ENCODE measurements at regions not wholly inside any gene's neighbourhood (a gene's known extent, or its start where the extent isn't known, plus 50 kb on each side); places are given as distances from the start of the nearest gene placed in this dataset.

- TF ChIP-seq, protein P1, sequence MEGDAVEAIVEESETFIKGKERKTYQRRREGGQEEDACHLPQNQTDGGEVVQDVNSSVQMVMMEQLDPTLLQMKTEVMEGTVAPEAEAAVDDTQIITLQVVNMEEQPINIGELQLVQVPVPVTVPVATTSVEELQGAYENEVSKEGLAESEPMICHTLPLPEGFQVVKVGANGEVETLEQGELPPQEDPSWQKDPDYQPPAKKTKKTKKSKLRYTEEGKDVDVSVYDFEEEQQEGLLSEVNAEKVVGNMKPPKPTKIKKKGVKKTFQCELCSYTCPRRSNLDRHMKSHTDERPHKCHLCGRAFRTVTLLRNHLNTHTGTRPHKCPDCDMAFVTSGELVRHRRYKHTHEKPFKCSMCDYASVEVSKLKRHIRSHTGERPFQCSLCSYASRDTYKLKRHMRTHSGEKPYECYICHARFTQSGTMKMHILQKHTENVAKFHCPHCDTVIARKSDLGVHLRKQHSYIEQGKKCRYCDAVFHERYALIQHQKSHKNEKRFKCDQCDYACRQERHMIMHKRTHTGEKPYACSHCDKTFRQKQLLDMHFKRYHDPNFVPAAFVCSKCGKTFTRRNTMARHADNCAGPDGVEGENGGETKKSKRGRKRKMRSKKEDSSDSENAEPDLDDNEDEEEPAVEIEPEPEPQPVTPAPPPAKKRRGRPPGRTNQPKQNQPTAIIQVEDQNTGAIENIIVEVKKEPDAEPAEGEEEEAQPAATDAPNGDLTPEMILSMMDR (conservative IDR thresholded peaks at IDR 0.05; ENCODE audit: low read depth, low read length): no peak
- no peak for DNase-seq (ENCODE audit: low read depth)
These were observed 63.6 kb downstream of the NUDT12 start for GRCh38 chr5:103498800-103499551.

DNA sequence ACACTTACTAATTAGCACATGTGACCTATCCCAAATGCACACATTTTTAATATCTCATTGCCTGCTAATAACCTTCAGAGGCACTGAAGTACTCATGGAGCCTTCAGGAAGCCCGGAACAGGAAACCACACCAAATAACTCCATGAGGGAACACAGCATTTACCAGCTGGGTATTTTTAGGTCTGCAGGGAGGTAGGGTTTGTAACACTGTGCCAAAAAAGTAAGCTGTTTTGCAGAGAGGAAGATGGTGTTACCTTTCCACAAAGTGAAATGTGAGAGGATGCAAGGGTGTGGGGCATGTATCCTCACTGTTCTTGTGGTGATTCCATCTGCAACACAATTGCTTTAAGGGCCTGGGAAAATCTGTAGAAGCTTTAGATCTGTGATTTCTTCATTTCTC lies 64.4 kb downstream of the NUDT12 start:
- TF ChIP-seq, protein P1 (conservative IDR thresholded peaks at IDR 0.05; ENCODE audit: low read depth, low read length): no peak
- H3K4me3 ChIP-seq (ENCODE audit: low read depth, low read length): no peak overlapping the region
- peak; percentile 57 for DNase-seq (ENCODE audit: low read depth)

More at GRCh38 chr5:103498800-103499551, 63.6 kb downstream of the NUDT12 start:
- H3K4me3 ChIP-seq (ENCODE audit: low read depth, low read length): no peak overlapping the region

DNA sequence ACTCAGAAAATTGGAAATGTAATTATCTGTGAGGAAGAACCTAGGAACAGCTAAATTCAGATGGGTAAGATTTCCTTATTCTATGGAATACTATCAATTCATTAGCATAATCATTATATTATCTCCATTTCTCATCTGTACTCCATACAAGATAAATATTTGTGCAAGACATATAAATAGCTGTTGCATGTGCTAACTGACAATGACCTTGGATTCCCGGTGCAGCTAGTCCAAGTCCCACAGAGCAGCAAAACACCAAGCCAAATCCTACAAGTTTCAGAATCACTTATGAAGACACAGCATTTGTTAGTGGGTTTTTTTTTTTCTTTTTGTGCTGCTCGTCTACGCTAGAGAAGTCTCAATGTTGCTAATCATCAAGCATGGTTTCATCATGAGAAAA lies 64.8 kb downstream of the NUDT12 start:
- H3K4me3 ChIP-seq (ENCODE audit: low read depth, low read length): no peak overlapping the region
- peak; percentile 35 for DNase-seq (ENCODE audit: low read depth)
- TF ChIP-seq, protein P1 (conservative IDR thresholded peaks at IDR 0.05; ENCODE audit: low read depth, low read length): no peak

- no peak for DNase-seq (ENCODE audit: low read depth)
- TF ChIP-seq, protein P1 (conservative IDR thresholded peaks at IDR 0.05; ENCODE audit: low read depth, low read length): no peak
- H3K4me3 ChIP-seq (ENCODE audit: low read depth, low read length): no peak overlapping the region
These were observed 72.4 kb downstream of the NUDT12 start for GRCh38 chr5:103490030-103490739.

DNA sequence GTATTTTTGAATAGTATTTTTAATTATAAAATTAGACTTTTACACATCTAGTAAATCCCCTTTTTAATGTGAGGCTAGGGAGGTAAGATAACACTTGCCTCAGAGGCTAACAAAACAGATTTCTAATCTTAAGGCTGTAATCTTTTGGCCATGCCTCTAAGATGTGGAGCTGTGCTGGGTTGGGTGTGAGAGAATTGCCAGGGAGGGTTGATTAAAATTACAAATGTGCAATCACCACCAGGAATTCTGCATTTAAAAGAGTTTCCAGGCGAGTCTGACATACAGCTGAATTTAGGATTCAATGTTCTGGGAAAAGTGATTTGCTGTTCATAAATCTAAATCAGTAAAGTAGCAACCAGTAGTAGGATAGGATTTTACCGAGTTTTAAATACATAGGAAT lies 73.3 kb downstream of the NUDT12 start:
- no peak for DNase-seq (ENCODE audit: low read depth)
- TF ChIP-seq, protein P1 (conservative IDR thresholded peaks at IDR 0.05; ENCODE audit: low read depth, low read length): no peak

DNA sequence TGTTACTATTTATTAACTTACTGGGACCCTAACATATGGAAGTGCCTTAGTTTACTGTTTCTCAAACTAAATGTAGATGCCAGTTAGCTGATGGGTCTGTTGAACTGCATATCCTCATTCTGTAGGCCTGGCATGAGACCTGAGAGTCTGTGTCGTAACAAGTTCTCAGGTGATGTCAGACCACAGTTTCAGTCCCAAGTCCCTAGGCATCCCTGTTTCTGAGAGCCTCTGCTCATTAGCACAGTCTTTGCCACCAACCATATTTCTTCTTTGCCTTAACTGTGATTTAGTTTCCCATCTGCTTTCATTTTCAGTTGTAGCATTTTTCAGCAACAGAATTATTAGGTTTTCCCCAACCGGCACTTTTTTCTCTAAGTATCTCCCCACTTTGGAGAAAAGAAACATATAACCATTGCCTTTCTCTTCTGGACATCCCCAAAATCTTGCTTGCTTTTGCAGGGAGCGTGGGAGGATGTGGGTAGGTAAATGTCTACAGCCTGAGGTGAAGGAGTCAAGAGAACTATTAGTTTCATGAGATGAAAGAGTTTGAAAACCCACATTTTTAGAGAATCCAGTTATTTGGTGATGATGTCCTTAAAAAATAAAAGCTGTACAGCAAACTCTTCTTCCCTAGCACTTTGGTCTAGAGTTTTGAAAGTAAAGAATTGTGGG lies 74.6 kb downstream of the NUDT12 start:
- DNase-seq (ENCODE audit: low read depth): no peak
- no peak overlapping the region for H3K4me3 ChIP-seq (ENCODE audit: low read depth, low read length)
- TF ChIP-seq, protein P1 (conservative IDR thresholded peaks at IDR 0.05; ENCODE audit: low read depth, low read length): no peak

More for the DNA sequence above, 73.3 kb downstream of the NUDT12 start:
- H3K4me3 ChIP-seq (ENCODE audit: low read depth, low read length): no peak overlapping the region

All from choroid plexus epithelial cell (primary cell).